GM12878 (cell line): ENCODE measurements at regions not wholly inside any gene's neighbourhood (a gene's known extent, or its start where the extent isn't known, plus 50 kb on each side); places are given as distances from the start of the nearest gene placed in this dataset.

Experiments
- ATAC-seq: fragments of 200-7000 bp; cut with Tn5 transposase; 3 replicates; pipeline ENCODE4 v1.9.1; 2020; ENCODE audit warnings: mild to moderate bottlenecking, moderate library complexity
- BruUV-seq: library from RNA; stranded (reverse); fragments of 400-500 nt; replicated peaks from 2 replicates; lab custom pipeline; 2021; lab: Mats Ljungman, UMichigan
- CTCF ChIA-PET: fragments of 300-600 bp; sonication (Branson Sonifier 250); formaldehyde crosslinking; extraction: SDS; loops from one replicate; lab custom pipeline; 2021; ENCODE audit warnings: inconsistent platforms; lab: Yijun Ruan, JAX
- POLR2A ChIA-PET: fragments of 350-600 bp; formaldehyde crosslinking; extraction: SDS; loops from one replicate; lab custom pipeline; 2021; ENCODE audit warnings: inconsistent platforms; lab: Charles Lee
- RAD21 ChIA-PET: fragments of 300-600 bp; sonication (Branson Sonifier 250); formaldehyde crosslinking; loops from one replicate; lab custom pipeline; 2023; ENCODE audit warnings: antibody characterized with exemption; ENCODE audit not compliant: unreplicated experiment; lab: Charles Lee
- SMC1A ChIA-PET: fragments of 300-600 bp; sonication (Branson Sonifier 250); formaldehyde crosslinking; loops from one replicate; lab custom pipeline; 2023; ENCODE audit not compliant: unreplicated experiment, uncharacterized antibody; lab: Charles Lee
- DNase-seq: peaks from one replicate; pipeline ENCODE4 v3.0.0-alpha.2; 2011; ENCODE audit warnings: low read depth, low spot score
- FAIRE-seq: peaks from 3 replicates; lab custom pipeline; 2011; peaks lifted over from hg19 to GRCh38; lab: Jason Lieb, UNC
- H2AFZ ChIP-seq: 2 replicates; pipeline ENCODE4 v1.6.0; 2011; ENCODE audit warnings: low read depth, low read length, control low read depth; ENCODE audit not compliant: control insufficient read depth
- H3K27ac ChIP-seq: 2 replicates; pipeline ENCODE4 v1.5.1; 2011; ENCODE audit warnings: control low read depth; ENCODE audit not compliant: control insufficient read depth, insufficient read depth
- H3K27me3 ChIP-seq, 2 experiments: replicated peaks in 1 of 2; 2 replicates each; pipeline versions ENCODE4 v1.6.0 to v1.6.1; 2011; ENCODE audit warnings: low read length in 1 of 2; ENCODE audit not compliant: control insufficient read depth in 2 of 2, insufficient read depth in 2 of 2
- H3K36me3 ChIP-seq, 2 experiments: 2 replicates each; pipeline ENCODE4 v1.5.1; 2011; ENCODE audit warnings: low read length in 1 of 2; ENCODE audit not compliant: control insufficient read depth in 2 of 2, insufficient read depth in 2 of 2
- H3K4me1 ChIP-seq: 2 replicates; pipeline ENCODE4 v1.6.1; 2011; ENCODE audit warnings: mild to moderate bottlenecking, low read length, moderate library complexity, mixed read lengths; ENCODE audit not compliant: control insufficient read depth, insufficient read depth
- H3K4me2 ChIP-seq: 2 replicates; pipeline ENCODE4 v1.6.0; 2011; ENCODE audit warnings: control low read depth; ENCODE audit not compliant: control insufficient read depth, insufficient read depth
- H3K4me3 ChIP-seq: fragments of 200-600 bp; sonication (generic); 2 replicates; pipeline ENCODE4 v1.5.1; 2016
- H3K79me2 ChIP-seq: 2 replicates; pipeline ENCODE4 v1.6.0; 2011; ENCODE audit warnings: low read length; ENCODE audit not compliant: control insufficient read depth, insufficient read depth
- H3K9ac ChIP-seq: 2 replicates; pipeline ENCODE4 v1.8.0; 2011; ENCODE audit warnings: low read length, control low read depth, mixed read lengths; ENCODE audit not compliant: control insufficient read depth, insufficient read depth
- H3K9me3 ChIP-seq: replicated peaks from 3 replicates; pipeline ENCODE4 v1.5.1; 2011; ENCODE audit warnings: mild to moderate bottlenecking, low read length; ENCODE audit not compliant: control insufficient read depth, insufficient read depth
- H4K20me1 ChIP-seq: 2 replicates; pipeline ENCODE4 v1.6.0; 2011; ENCODE audit not compliant: control insufficient read depth, insufficient read depth
- EZH2 ChIP-seq: IDR thresholded peaks from 2 replicates; pipeline ENCODE4 v1.6.1; 2012; ENCODE audit warnings: low read depth, mild to moderate bottlenecking, control low read depth, inconsistent platforms, low read length, borderline replicate concordance; ENCODE audit not compliant: control insufficient read depth
- IRF5 ChIP-seq: fragments of 450-650 bp; IDR thresholded peaks from 2 replicates; pipeline ENCODE4 v1.6.1; 2017; ENCODE audit warnings: borderline replicate concordance
- JUND ChIP-seq: IDR thresholded peaks from 2 replicates; pipeline ENCODE4 v1.6.1; 2012; ENCODE audit warnings: low read depth, mild to moderate bottlenecking, low read length, improper control_type of control experiment, moderate library complexity
- MTA2 ChIP-seq: fragments of 450-650 bp; IDR thresholded peaks from 2 replicates; pipeline ENCODE4 v1.6.1; 2016; ENCODE audit warnings: low read depth, mild to moderate bottlenecking, moderate library complexity
- NFYB ChIP-seq: IDR thresholded peaks from 2 replicates; pipeline ENCODE4 v1.6.1; 2011; ENCODE audit warnings: low read depth, mild to moderate bottlenecking, low read length, improper control_type of control experiment, moderate library complexity; ENCODE audit not compliant: insufficient read depth
- RFX5 ChIP-seq: IDR thresholded peaks from 2 replicates; pipeline ENCODE4 v1.6.1; 2011; ENCODE audit warnings: low read depth, low read length, improper control_type of control experiment
- SMC3 ChIP-seq: IDR thresholded peaks from 2 replicates; pipeline ENCODE4 v1.6.1; 2011; ENCODE audit warnings: low read length, improper control_type of control experiment, borderline replicate concordance
- ZNF687 ChIP-seq: fragments of 450-650 bp; IDR thresholded peaks from 2 replicates; pipeline ENCODE4 v1.6.1; 2017; ENCODE audit warnings: mild to moderate bottlenecking, moderate library complexity
- ZZZ3 ChIP-seq: IDR thresholded peaks from 2 replicates; pipeline ENCODE4 v1.6.1; 2011; ENCODE audit warnings: low read depth; ENCODE audit not compliant: control insufficient read depth, insufficient read length
- WGBS: methylation state at CpG from one replicate; pipeline ENCODE4 v1.1.6; 2016; ENCODE audit warnings: low lambda C conversion rate; ENCODE audit not compliant: insufficient replicate concordance, insufficient coverage; ENCODE audit errors: missing lambda C conversion rate; 5-methylcytosine and 5-hydroxymethylcytosine counted together
- in situ Hi-C: fragments of 300-500 bp; cut with MboI; formaldehyde crosslinking; loops from 9 replicates; pipeline ENCODE4 v1.14.3; 2018; ENCODE audit warnings: mixed read lengths
- intact Hi-C: fragments of 100-400 bp; cut with micrococcal nuclease; formaldehyde crosslinking; loops from one replicate; pipeline ENCODE4 v1.14.2; 2022; ENCODE audit not compliant: unreplicated experiment

GRCh38 chr10:61250131-61250530 is 203.1 kb downstream of the TMEM26 start:
- no peak overlapping the region for H3K9ac ChIP-seq
- ChIA-PET RAD21 (no interaction called here), POLR2A (no interaction called here), CTCF (no interaction called here), SMC1A (no interaction called here)
- H3K79me2 ChIP-seq: no peaks in the 10 kb centered on the region
- TF ChIP-seq ZZZ3: no peak
- TF ChIP-seq JUND: no peak
- TF ChIP-seq MTA2: no peak
- TF ChIP-seq IRF5: no peak
- TF ChIP-seq SMC3: no peak
- TF ChIP-seq ZNF687: no peak
- no peak for TF ChIP-seq RFX5
- no peak for TF ChIP-seq EZH2
- TF ChIP-seq NFYB: no peak
- no peak overlapping the region for H3K4me2 ChIP-seq
- H3K27me3 ChIP-seq: no peaks in the 10 kb centered on the region
- H4K20me1 ChIP-seq: no peaks in the 10 kb centered on the region
- no peaks in the 10 kb centered on the region for H3K4me1 ChIP-seq
- no peaks in the 10 kb centered on the region for H3K36me3 ChIP-seq
- H3K9me3 ChIP-seq: no peaks in the 10 kb centered on the region
- no peak overlapping the region for H3K27ac ChIP-seq
- H2AFZ ChIP-seq: no peak overlapping the region
- DNase-seq (no peak), FAIRE-seq (no peak), ATAC-seq (no peak)
- in situ Hi-C loops (no loop called here), intact Hi-C loops (no loop called here)
- BruUV-seq: no TSS peak
- 0% methylated on average over 2 of the region's 2 CpGs for WGBS
- H3K4me3 ChIP-seq: no peak overlapping the region
